Parathyroid adenoma (tissue), 2 donors: ENCODE measurements at regions not wholly inside any gene's neighbourhood (a gene's known extent, or its start where the extent isn't known, plus 50 kb on each side); places are given as distances from the start of the nearest gene placed in this dataset.

Experiments used
- H2AFZ ChIP-seq: fragments of 300-600 bp; sonication (generic); one replicate; pipeline ENCODE4 v1.7.0; 2017; ENCODE audit warnings: antibody characterized with exemption, mild to moderate bottlenecking
- H3K27ac ChIP-seq: fragments of 300-600 bp; sonication (generic); one replicate; pipeline ENCODE4 v1.7.0; 2017
- H3K27me3 ChIP-seq: fragments of 300-600 bp; sonication (generic); one replicate; pipeline ENCODE4 v1.7.0; 2017; ENCODE audit warnings: low read length; ENCODE audit not compliant: control insufficient read depth, insufficient read depth
- H3K36me3 ChIP-seq: fragments of 300-600 bp; sonication (generic); one replicate; pipeline ENCODE4 v1.7.0; 2017; ENCODE audit warnings: low read length; ENCODE audit not compliant: control insufficient read depth, insufficient read depth
- H3K4me1 ChIP-seq: fragments of 300-600 bp; sonication (generic); one replicate; pipeline ENCODE4 v1.7.0; 2017; ENCODE audit warnings: control low read depth
- H3K4me2 ChIP-seq: fragments of 300-600 bp; sonication (generic); one replicate; pipeline ENCODE4 v1.7.0; 2017; ENCODE audit warnings: low read length
- H3K4me3 ChIP-seq: fragments of 300-600 bp; sonication (generic); one replicate; pipeline ENCODE4 v1.7.0; 2017; ENCODE audit warnings: low read depth, low read length
- H3K79me2 ChIP-seq: fragments of 300-600 bp; sonication (generic); one replicate; pipeline ENCODE4 v1.7.0; 2017; ENCODE audit warnings: control low read depth
- H3K9ac ChIP-seq: fragments of 300-600 bp; sonication (generic); one replicate; pipeline ENCODE4 v1.7.0; 2017; ENCODE audit warnings: mild to moderate bottlenecking
- H3K9me3 ChIP-seq: fragments of 300-600 bp; sonication (generic); one replicate; pipeline ENCODE4 v1.7.0; 2017; ENCODE audit warnings: low read length; ENCODE audit not compliant: control insufficient read depth
- CTCF ChIP-seq: fragments of 300-600 bp; sonication (generic); IDR thresholded peaks from one replicate; pipeline ENCODE4 v1.7.0; 2017; ENCODE audit warnings: antibody characterized with exemption, mild to moderate bottlenecking
- donor health status: primary hyperparathyroidism.

DNA sequence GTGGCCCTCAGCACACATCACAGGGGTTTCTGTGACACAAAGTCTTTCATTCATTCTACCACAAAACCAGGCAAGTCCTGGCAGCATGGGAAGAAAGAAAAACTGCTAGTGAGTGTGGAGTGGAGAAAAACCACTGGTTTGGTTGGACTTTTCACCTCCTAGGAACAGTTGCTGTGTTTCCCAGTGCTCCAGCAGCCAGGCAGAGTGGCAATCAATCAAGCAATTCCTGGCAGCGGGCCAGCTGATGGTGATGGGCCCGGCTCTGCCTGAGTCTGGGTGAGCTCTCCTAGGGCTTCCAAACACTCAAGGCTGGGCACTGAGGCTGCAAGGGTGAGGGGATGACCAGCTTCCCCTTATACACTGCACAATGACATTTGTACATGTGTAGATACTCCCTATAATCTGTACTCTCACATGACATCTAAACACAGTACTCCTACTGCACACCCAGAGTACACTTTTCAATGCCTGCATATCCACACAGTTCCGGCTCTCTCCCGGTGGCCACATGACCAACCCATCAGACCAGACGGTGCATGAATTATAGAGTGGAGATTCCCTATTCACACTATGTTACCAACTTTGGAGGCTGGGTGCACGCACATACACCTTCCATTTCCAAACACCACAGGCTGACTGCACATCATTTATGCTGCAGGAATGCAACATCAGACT is 156.6 kb downstream of the UNC5CL start:
- Histone ChIP-seq H3K9ac (no peak overlapping the region), H3K27ac (no peak overlapping the region), H3K4me2 (no peak overlapping the region), H3K4me1 (peaks cover 3% of the 10 kb centered on the region), H3K36me3 (no peaks in the 10 kb centered on the region), H3K4me3 (no peak overlapping the region), H2AFZ (no peak overlapping the region), H3K27me3 (no peaks in the 10 kb centered on the region), H3K79me2 (no peaks in the 10 kb centered on the region), H3K9me3 (no peaks in the 10 kb centered on the region)
- no peak for TF ChIP-seq CTCF

GRCh38 chr6:40881501-40881900 is 157.5 kb downstream of the UNC5CL start:
- H3K4me3 ChIP-seq = no peak overlapping the region
- H3K4me2 ChIP-seq = no peak overlapping the region
- H3K9ac ChIP-seq = no peak overlapping the region
- H3K9me3 ChIP-seq = no peaks in the 10 kb centered on the region
- no peak for TF ChIP-seq CTCF
- H3K4me1 ChIP-seq = peaks cover 3% of the 10 kb centered on the region
- no peaks in the 10 kb centered on the region for H3K27me3 ChIP-seq
- H3K36me3 ChIP-seq = no peaks in the 10 kb centered on the region
- no peak overlapping the region for H2AFZ ChIP-seq
- no peaks in the 10 kb centered on the region for H3K79me2 ChIP-seq
- no peak overlapping the region for H3K27ac ChIP-seq

GRCh38 chr6:40880906-40881305 is 158.1 kb downstream of the UNC5CL start:
- no peaks in the 10 kb centered on the region for H3K79me2 ChIP-seq
- no peak overlapping the region for H3K27ac ChIP-seq
- H3K4me1 ChIP-seq = peaks cover 3% of the 10 kb centered on the region
- H3K4me2 ChIP-seq = no peak overlapping the region
- no peak for TF ChIP-seq CTCF
- no peak overlapping the region for H2AFZ ChIP-seq
- H3K9ac ChIP-seq = no peak overlapping the region
- H3K4me3 ChIP-seq = no peak overlapping the region
- H3K9me3 ChIP-seq = no peaks in the 10 kb centered on the region
- no peaks in the 10 kb centered on the region for H3K36me3 ChIP-seq
- no peaks in the 10 kb centered on the region for H3K27me3 ChIP-seq

GRCh38 chr6:40879169-40879568 is 159.9 kb downstream of the UNC5CL start:
- H3K79me2 ChIP-seq = no peaks in the 10 kb centered on the region
- H3K4me1 ChIP-seq = peaks cover 3% of the 10 kb centered on the region
- H2AFZ ChIP-seq = no peak overlapping the region
- H3K4me3 ChIP-seq = no peak overlapping the region
- H3K36me3 ChIP-seq = no peaks in the 10 kb centered on the region
- H3K27ac ChIP-seq = no peak overlapping the region
- no peak overlapping the region for H3K4me2 ChIP-seq
- no peaks in the 10 kb centered on the region for H3K9me3 ChIP-seq
- no peaks in the 10 kb centered on the region for H3K27me3 ChIP-seq
- H3K9ac ChIP-seq = no peak overlapping the region
- TF ChIP-seq CTCF = no peak

DNA sequence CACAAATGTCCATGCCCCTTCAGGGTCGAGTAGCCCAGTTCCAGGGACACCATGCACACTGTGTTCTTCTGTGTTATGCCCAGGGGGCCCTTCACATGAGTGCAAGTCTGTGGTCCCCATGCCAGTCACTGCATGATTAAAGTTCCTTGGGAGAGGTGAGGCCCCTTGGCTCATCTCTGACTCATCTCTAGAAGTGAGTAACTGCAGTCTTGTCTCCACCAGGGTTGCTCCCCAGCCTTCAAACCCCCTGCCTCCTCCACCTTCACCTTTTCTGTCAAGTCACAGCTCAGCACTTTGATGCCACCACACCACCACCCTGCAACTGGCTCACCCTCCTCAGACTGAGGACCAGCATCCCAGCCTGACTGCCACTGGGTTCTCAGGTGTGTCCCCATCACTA is 161.7 kb downstream of the UNC5CL start:
- TF ChIP-seq CTCF = no peak
- H3K79me2 ChIP-seq = no peaks in the 10 kb centered on the region
- no peak overlapping the region for H3K9ac ChIP-seq
- no peaks in the 10 kb centered on the region for H3K36me3 ChIP-seq
- H3K27ac ChIP-seq = no peak overlapping the region
- no peak overlapping the region for H2AFZ ChIP-seq
- no peak overlapping the region for H3K4me2 ChIP-seq
- H3K4me3 ChIP-seq = no peak overlapping the region
- H3K4me1 ChIP-seq = peaks cover 3% of the 10 kb centered on the region
- H3K9me3 ChIP-seq = no peaks in the 10 kb centered on the region
- no peaks in the 10 kb centered on the region for H3K27me3 ChIP-seq
